ENCODE measurements at regions not wholly inside any gene's neighbourhood (a gene's known extent, or its start where the extent isn't known, plus 50 kb on each side); places are given as distances from the start of the nearest gene placed in this dataset.

DNA sequence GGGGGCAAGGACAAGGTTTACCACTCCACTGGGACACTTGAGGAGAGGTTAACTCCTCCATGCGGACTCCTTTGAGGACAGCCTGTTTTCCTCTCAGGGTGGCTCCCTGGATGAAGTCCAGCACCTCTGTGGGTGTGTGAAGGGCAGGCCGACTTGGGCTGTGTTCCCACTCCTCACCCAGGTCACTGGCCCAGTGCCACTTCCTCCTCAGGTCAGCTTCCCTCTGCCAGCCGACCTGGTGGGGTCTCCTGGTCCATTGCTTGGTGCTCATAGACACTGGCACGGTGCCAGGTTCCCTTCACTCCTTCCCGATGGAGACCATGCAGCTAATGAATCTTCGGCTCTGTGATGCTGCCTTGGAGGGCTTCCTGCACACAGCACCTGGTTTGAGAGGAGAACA lies 146.4 kb upstream of the RTL1 start:
- H3K9me3 ChIP-seq, result peaks cover 58% of the 10 kb centered on the region
- no peak overlapping the region for H3K9ac ChIP-seq
- H3K36me3 ChIP-seq, result no peaks in the 10 kb centered on the region
- H3K27ac ChIP-seq, result no peak overlapping the region
- H3K4me3 ChIP-seq, result no peak overlapping the region
- no peak for TF ChIP-seq Cebpa-rat (IDR thresholded peaks at IDR 0.05)
- no peak overlapping the region for H3K4me2 ChIP-seq
- no peaks in the 10 kb centered on the region for H4K20me1 ChIP-seq
- H3K27me3 ChIP-seq, result no peaks in the 10 kb centered on the region
- H3K4me1 ChIP-seq, result 0 out of 2 replicates have a peak, but pooled peaks cover 4% of the 10 kb centered on the region

DNA sequence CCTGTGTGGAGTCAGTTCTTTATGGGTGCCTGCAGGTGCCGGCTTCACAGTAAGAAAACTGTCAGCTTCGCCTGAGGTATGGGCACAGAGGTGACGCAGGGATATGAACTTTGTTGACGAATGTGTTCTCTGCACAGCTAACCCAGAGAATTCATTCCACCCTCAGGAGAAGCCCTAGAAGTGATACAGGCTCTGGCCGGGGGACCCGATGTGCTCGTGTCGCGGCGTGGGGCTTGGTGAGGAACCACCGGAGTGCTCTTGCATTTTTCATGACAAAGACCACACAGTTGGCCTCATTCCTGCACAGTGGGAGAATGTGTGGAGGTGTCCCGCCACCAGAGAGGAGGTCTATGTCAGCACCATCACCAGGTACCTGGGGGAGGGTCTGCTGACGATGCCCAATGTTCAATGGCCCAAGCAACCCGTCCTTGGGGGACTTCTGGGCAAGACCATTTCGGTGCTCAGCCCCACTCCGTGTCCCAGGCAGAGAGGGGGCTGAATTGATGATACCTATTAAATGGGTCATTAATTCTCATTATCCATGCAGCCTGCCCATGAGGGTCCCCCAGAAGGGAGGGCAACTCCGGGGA lies 147.5 kb upstream of the RTL1 start:
- Histone ChIP-seq H3K27me3 (no peaks in the 10 kb centered on the region), H4K20me1 (no peaks in the 10 kb centered on the region), H3K4me3 (no peak overlapping the region), H3K9ac (no peak overlapping the region), H3K9me3 (peaks cover 67% of the 10 kb centered on the region), H3K4me1 (0 out of 2 replicates have a peak, but pooled peaks cover 4% of the 10 kb centered on the region), H3K4me2 (no peak overlapping the region), H3K36me3 (no peaks in the 10 kb centered on the region), H3K27ac (no peak overlapping the region)
- TF ChIP-seq Cebpa-rat (IDR thresholded peaks at IDR 0.05), result no peak

DNA sequence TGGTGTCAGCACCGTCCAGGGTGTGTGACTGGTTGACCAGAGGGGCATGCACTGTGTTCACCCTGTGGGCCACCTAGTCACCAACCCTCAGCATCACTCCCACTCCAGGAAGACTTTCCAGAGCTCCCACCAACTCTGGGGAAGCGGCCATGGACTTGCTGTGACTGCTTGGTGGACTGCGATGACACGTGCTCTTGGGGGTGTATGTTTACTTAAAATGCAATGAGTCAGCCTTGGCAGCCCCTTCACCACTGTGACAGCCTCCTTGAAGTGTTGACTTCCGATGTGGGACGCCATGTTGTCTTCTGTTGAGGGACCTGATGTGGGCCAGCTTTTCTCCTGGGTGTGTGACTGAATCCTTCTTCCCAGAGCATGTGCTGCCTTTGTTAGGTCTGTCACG lies 151.1 kb upstream of the RTL1 start:
- Histone ChIP-seq H3K9ac (no peak overlapping the region), H3K4me3 (no peak overlapping the region), H3K4me2 (no peak overlapping the region), H3K9me3 (peaks cover 95% of the 10 kb centered on the region), H3K27me3 (no peaks in the 10 kb centered on the region), H3K36me3 (no peaks in the 10 kb centered on the region), H3K4me1 (peaks cover 16% of the 10 kb centered on the region), H4K20me1 (no peaks in the 10 kb centered on the region), H3K27ac (no peak overlapping the region)
- no peak for TF ChIP-seq Cebpa-rat (IDR thresholded peaks at IDR 0.05)

DNA sequence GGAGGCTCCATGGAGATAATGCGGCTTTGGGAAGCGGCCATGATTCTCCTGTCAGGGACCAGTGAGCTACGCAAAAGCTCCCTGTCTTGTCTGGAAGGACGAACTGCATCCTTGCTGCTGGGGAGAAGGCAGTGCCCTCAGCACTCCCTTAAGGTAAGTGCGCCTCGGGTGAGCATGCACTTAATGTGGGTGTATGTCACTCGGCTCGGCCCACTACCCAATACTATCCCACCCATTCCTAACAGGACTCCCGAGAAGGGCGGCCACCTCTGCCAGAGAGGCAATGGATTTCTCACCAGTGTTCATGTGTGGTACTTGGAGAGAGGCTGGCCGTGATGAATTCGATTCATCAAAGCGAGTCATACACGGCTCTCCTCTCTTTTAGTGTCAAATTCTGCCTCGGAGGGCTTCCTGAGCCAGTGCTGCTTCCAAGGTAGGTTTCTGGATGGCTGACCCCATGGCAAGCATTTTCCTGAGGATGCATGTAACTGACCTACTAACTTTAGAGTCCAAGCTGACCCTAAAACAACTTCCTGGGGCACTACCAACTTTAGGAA lies 151.7 kb upstream of the RTL1 start:
- TF ChIP-seq Cebpa-rat (IDR thresholded peaks at IDR 0.05), result no peak
- no peaks in the 10 kb centered on the region for H3K36me3 ChIP-seq

DNA sequence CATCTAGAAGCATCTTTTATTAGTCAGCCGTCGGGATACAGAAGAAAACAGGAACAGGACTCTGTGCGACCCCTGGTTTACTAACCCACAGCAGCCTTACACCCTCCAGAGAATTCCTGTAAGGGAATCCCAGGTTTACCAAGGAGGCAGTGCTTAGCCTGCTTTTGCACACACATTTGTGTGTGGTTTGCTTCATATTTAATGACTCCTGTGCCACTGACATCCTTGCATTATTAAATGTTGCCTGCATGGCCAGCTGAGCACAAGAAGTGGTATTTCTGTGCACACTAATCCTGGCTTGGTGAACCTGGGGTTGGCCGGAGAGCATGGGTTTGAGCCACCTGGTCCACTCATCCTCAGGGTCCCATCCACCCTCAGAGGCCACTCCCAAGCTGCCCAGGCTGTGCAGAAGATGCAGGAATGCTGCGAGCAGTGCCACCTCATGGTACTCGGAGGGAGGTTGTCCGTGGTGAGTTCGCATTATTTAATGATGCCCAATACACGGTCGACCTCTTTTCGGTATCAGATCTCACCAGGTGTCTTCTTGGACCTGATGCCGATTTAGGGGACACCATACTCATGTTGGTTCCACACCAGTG lies 152.4 kb upstream of the RTL1 start:
- no peak overlapping the region for H3K9ac ChIP-seq
- H3K27me3 ChIP-seq, result no peaks in the 10 kb centered on the region
- TF ChIP-seq Cebpa-rat (IDR thresholded peaks at IDR 0.05), result no peak
- H3K36me3 ChIP-seq, result no peaks in the 10 kb centered on the region
- no peak overlapping the region for H3K4me3 ChIP-seq
- H3K4me2 ChIP-seq, result no peak overlapping the region
- peaks cover 86% of the 10 kb centered on the region for H3K9me3 ChIP-seq
- H3K27ac ChIP-seq, result no peak overlapping the region
- peaks cover 26% of the 10 kb centered on the region for H3K4me1 ChIP-seq
- H4K20me1 ChIP-seq, result no peaks in the 10 kb centered on the region

More for the DNA sequence above, 151.7 kb upstream of the RTL1 start:
- peaks cover 19% of the 10 kb centered on the region for H3K4me1 ChIP-seq
- H4K20me1 ChIP-seq, result no peaks in the 10 kb centered on the region
- no peak overlapping the region for H3K4me3 ChIP-seq
- H3K27me3 ChIP-seq, result no peaks in the 10 kb centered on the region
- peaks cover 93% of the 10 kb centered on the region for H3K9me3 ChIP-seq
- H3K4me2 ChIP-seq, result no peak overlapping the region
- H3K27ac ChIP-seq, result no peak overlapping the region
- no peak overlapping the region for H3K9ac ChIP-seq

DNA sequence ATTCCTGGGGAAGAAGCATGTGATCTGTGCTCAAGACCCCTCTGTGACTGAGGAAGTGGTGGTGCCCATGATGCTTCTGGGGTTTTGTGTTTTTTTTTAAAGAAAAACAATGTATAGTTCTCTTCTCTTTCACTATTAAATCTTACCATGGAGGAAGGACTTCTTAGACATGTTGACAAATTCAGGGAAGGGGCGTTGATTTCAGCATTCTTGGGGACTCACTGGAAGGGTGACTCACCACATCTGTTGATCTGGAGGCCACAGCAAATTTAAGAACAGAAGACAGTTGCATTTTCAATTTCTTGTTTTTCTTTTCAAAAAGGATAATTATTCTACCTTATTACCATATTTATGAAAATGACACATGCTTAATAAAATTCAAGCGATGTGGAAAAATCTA lies 152.9 kb upstream of the RTL1 start:
- peaks cover 29% of the 10 kb centered on the region for H3K4me1 ChIP-seq
- no peak overlapping the region for H3K9ac ChIP-seq
- no peaks in the 10 kb centered on the region for H3K36me3 ChIP-seq
- H3K9me3 ChIP-seq, result peaks cover 80% of the 10 kb centered on the region
- no peak overlapping the region for H3K4me2 ChIP-seq
- no peaks in the 10 kb centered on the region for H3K27me3 ChIP-seq
- H3K27ac ChIP-seq, result no peak overlapping the region
- no peak for TF ChIP-seq Cebpa-rat (IDR thresholded peaks at IDR 0.05)
- H3K4me3 ChIP-seq, result no peak overlapping the region
- H4K20me1 ChIP-seq, result no peaks in the 10 kb centered on the region

DNA sequence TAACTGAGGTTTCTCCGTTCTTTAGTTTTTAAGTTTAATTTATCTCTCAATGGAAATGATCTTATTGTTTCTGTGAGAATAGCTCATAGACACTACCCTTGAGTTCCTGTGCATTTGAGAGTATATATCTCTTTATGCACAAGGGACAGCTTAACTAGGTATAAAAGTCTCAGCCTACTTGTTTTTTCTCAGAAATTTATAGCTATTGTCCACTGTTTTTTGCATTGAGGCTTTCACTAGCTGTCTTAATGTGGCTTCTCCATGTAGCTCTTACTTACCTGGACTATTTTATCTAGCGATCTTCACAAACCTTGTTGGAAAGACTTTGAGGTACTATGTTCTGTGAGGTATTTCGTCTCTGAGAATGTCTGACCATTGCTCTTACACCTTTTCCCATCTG lies 153.9 kb upstream of the RTL1 start:
- Histone ChIP-seq H3K27ac (no peak overlapping the region), H3K4me2 (no peak overlapping the region), H3K36me3 (no peaks in the 10 kb centered on the region), H3K9ac (no peak overlapping the region), H4K20me1 (no peaks in the 10 kb centered on the region), H3K9me3 (peaks cover 76% of the 10 kb centered on the region), H3K4me3 (no peak overlapping the region), H3K4me1 (peaks cover 29% of the 10 kb centered on the region), H3K27me3 (no peaks in the 10 kb centered on the region)
- TF ChIP-seq Cebpa-rat (IDR thresholded peaks at IDR 0.05), result no peak

DNA sequence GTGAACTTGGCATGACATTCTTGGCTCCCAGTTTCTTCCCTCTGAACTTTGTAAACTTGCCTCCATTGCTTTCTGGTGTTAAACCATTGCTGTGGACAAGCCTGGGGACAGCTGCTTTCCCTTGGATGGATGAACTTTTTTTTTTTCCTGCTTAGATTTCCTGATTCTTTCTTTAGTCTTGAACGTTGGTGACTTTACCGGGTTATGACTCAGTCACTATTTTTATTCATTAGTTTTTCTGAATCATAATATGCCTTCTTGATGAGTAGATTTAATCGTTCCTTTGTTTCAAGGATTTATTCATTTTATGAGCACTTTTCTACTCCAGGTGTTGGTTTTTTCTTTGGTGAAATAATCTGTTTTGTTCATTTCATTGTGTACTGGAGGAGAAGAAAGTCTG lies 155.0 kb upstream of the RTL1 start:
- Histone ChIP-seq H3K36me3 (no peaks in the 10 kb centered on the region), H3K9ac (no peak overlapping the region), H3K4me2 (peak overlapping the region; percentile 5), H3K4me1 (peaks cover 38% of the 10 kb centered on the region), H3K9me3 (peaks cover 66% of the 10 kb centered on the region), H3K4me3 (no peak overlapping the region), H4K20me1 (no peaks in the 10 kb centered on the region), H3K27ac (no peak overlapping the region), H3K27me3 (no peaks in the 10 kb centered on the region)
- no peak for TF ChIP-seq Cebpa-rat (IDR thresholded peaks at IDR 0.05)

DNA sequence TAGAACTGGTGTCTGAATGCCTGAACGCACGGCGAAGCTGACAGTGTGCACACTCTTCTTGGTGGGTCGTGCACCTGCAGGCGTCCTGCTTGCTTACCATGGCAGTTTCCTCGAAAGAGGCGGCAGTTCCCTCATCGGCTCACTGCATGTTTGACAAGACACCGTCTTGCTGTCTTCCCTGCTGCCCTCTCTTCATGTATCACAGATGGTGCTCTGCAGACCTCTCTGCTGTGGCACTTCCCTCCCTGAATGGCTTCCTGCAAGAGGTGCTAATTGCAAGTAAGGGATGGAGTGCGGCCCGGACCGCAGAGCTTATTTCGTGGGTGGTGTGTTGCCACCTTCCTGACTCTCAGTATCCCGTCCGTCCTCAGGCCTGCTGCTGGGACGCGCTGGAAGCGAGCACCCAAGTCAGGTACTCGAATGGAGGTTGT lies 156.7 kb upstream of the RTL1 start:
- H3K4me3 ChIP-seq, result no peak overlapping the region
- H3K9ac ChIP-seq, result no peak overlapping the region
- no peaks in the 10 kb centered on the region for H3K36me3 ChIP-seq
- no peak overlapping the region for H3K27ac ChIP-seq
- H3K9me3 ChIP-seq, result peaks cover 55% of the 10 kb centered on the region
- no peak for TF ChIP-seq Cebpa-rat (IDR thresholded peaks at IDR 0.05)
- H3K4me2 ChIP-seq, result peak overlapping the region; percentile 53
- H3K4me1 ChIP-seq, result peaks cover 54% of the 10 kb centered on the region
- H3K27me3 ChIP-seq, result no peaks in the 10 kb centered on the region
- H4K20me1 ChIP-seq, result no peaks in the 10 kb centered on the region

DNA sequence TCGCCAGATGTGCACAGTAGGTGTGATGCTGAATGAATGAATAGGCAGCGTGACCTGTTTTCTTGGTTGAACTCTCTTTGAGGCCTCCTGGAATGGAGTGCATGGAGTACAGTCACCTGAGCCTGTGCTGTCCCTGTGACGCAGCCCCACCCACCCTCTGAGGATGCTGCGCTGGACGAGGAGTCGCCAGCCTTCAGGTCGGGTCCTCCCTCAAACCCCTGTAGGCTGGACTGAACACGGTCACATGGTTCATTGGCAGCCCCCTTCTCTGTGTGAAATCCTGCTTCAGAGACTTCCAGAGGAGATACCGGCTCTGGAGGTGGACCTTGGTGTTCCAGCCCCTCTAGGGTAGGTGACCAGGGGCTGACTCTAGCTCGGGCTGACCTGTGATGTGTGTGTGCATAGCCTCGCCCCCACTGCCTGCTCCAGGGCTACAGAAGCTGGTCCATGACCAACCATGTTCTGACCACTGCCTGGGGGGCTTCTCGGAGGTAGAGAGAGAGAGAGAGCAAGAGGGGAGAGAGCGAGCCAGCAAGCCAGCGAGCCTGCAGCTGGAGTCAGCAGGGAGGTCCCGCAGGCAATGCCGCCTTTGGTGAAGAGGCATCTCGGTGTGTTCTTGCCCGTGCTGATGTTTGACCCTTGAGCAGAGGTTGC lies 158.0 kb upstream of the RTL1 start:
- no peak overlapping the region for H3K4me3 ChIP-seq
- H3K4me1 ChIP-seq, result peaks cover 67% of the 10 kb centered on the region
- H3K9ac ChIP-seq, result no peak overlapping the region
- no peak overlapping the region for H3K27ac ChIP-seq
- H4K20me1 ChIP-seq, result no peaks in the 10 kb centered on the region
- H3K27me3 ChIP-seq, result no peaks in the 10 kb centered on the region
- no peak overlapping the region; the same call in 1 of the 2 replicates for H3K4me2 ChIP-seq
- peaks cover 53% of the 10 kb centered on the region for H3K9me3 ChIP-seq
- H3K36me3 ChIP-seq, result no peaks in the 10 kb centered on the region
- TF ChIP-seq Cebpa-rat (IDR thresholded peaks at IDR 0.05), result no peak
